Sigmoid colon (tissue), 4 donors: ENCODE measurements at regions not wholly inside any gene's neighbourhood (a gene's known extent, or its start where the extent isn't known, plus 50 kb on each side); places are given as distances from the start of the nearest gene placed in this dataset.

Experiments used
- CTCF ChIP-seq, 4 experiments: fragments of 450-650 bp in 3 of 4; fragments of 200-600 bp in 1 of 4; IDR thresholded peaks; one replicate each; pipeline ENCODE4 v1.5.1; 2016 to 2019; ENCODE audit warnings: antibody characterized with exemption in 4 of 4, mild to moderate bottlenecking in 3 of 4, moderate library complexity in 2 of 4
- EP300 ChIP-seq, 4 donors: sonication (generic); formaldehyde crosslinking; IDR thresholded peaks; one replicate each; pipeline ENCODE4 v1.6.1; 2017; ENCODE audit warnings: antibody characterized with exemption in 4 of 4
- POLR2A ChIP-seq, 2 donors: fragments of 450-650 bp; IDR thresholded peaks; one replicate each; pipeline ENCODE4 v1.6.1; 2016; ENCODE audit warnings: antibody characterized with exemption in 2 of 2, mild to moderate bottlenecking in 2 of 2, moderate library complexity in 2 of 2
- POLR2AphosphoS5 ChIP-seq, 4 donors: sonication (generic); formaldehyde crosslinking; IDR thresholded peaks; one replicate each; pipeline ENCODE4 v1.6.1; 2017; ENCODE audit warnings: antibody characterized with exemption in 4 of 4

DNA sequence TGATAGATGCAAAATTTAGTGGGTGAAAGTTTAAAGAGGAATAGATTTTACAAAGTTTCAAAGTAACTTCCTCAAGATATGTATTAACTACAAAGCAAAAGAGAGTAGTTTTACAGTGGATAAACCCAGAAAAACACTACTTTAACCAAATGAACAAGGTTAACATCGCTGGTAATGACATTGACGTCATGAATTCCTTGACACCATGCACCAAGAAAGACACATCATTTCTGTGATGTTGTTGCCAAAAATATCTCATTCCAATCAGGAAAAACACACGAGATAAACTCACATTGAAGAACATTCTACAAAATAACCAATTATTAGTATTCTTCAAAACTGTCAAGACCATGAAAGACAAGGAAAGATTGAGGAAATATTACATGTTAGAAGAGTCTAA lies 605.6 kb upstream of the SETBP1 start:
- TF ChIP-seq CTCF (IDR thresholded peaks at IDR 0.05) (no peak), EP300 (IDR thresholded peaks at IDR 0.05) (no peak), POLR2AphosphoS5 (IDR thresholded peaks at IDR 0.05) (no peak), POLR2A (IDR thresholded peaks at IDR 0.05) (no peak)
